ENCODE measurements at regions not wholly inside any gene's neighbourhood (a gene's known extent, or its start where the extent isn't known, plus 50 kb on each side); places are given as distances from the start of the nearest gene placed in this dataset.

DNA sequence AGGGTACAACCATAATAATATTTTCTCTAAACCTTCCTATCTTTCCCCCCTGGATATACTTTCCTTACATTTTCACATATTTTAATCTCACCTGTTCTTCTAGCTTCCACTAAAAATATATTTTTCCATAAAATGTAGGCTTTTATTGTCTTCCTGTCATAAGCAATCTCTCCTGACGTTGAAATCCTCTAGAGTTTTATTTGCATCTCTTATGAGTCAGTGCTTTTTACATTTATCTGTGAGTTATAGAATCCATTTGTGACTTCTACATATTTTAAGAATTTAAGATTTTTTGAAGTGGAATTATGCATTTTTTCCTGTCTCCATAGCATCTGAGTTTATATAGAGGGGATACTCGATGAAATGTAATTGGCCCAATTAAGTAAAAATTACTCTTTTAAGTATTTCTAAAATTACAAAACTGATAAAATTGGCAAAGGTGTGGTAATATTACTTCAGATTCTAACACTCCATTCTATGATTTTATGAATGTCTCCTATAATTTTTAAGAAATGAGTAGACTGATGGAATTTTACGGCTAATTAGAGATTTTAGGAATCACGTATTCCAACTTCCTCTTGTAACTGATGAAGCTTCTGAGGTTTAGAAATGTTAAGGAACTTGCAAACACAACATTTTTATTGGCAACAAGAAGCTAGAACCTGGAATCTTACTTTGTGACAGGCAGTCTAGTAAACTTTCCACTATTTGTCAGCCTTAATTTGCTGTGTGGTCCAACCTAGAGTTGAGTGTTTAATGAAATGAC lies 422.9 kb upstream of the SEMA3A start:
- Mint-ChIP-seq H3K4me3 (no peak overlapping the region), H3K9me3 (peaks cover 4% of the 10 kb centered on the region), H3K27ac (no peak overlapping the region), H3K4me1 (peaks cover 15% of the 10 kb centered on the region), H3K36me3 (no peaks in the 10 kb centered on the region), H3K27me3 (ENCODE audit: low read depth) (no peaks in the 10 kb centered on the region)
- no peak for DNase-seq (ENCODE audit: low spot score in 2 of 2, unreplicated experiment in 2 of 2)
- TF ChIP-seq, protein P1, sequence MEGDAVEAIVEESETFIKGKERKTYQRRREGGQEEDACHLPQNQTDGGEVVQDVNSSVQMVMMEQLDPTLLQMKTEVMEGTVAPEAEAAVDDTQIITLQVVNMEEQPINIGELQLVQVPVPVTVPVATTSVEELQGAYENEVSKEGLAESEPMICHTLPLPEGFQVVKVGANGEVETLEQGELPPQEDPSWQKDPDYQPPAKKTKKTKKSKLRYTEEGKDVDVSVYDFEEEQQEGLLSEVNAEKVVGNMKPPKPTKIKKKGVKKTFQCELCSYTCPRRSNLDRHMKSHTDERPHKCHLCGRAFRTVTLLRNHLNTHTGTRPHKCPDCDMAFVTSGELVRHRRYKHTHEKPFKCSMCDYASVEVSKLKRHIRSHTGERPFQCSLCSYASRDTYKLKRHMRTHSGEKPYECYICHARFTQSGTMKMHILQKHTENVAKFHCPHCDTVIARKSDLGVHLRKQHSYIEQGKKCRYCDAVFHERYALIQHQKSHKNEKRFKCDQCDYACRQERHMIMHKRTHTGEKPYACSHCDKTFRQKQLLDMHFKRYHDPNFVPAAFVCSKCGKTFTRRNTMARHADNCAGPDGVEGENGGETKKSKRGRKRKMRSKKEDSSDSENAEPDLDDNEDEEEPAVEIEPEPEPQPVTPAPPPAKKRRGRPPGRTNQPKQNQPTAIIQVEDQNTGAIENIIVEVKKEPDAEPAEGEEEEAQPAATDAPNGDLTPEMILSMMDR (IDR thresholded peaks at IDR 0.05; ENCODE audit: unreplicated experiment), result no peak

DNA sequence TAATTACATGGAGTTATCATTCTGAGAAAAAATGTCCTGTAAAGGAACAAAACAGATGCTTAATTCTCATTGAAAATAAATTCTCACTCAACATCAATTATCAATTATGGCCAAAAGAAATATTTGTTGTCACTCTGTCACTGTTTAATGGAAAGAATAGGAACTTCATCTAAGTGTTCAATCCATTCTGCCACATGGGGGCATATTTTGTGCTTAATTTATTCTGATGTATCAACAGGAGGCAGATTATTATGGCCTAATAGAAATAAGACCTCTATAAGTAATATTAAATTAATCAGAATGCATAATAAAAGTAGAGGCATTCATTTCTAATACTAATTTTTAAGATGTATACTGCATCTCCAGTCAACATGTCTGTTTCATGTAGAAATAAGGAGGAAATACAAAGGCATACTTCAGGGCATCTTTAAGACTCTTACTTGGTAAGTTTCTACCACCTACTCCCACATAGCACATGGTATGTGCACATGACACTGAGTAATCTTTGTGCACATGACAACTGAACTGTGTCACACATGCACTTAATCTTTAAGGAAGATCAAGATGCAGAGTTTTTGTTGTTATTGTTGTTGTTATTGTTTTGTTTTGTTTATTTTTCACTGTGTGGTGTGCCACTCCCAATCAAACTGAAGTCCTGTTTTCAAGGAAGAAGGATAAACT lies 420.4 kb upstream of the SEMA3A start:
- Mint-ChIP-seq H3K27ac (no peak overlapping the region), H3K9me3 (no peaks in the 10 kb centered on the region), H3K27me3 (ENCODE audit: low read depth) (no peaks in the 10 kb centered on the region), H3K36me3 (no peaks in the 10 kb centered on the region), H3K4me1 (peaks cover 28% of the 10 kb centered on the region), H3K4me3 (no peak overlapping the region)
- no peak for DNase-seq (ENCODE audit: low spot score in 2 of 2, unreplicated experiment in 2 of 2)
- TF ChIP-seq, protein P1 (IDR thresholded peaks at IDR 0.05; ENCODE audit: unreplicated experiment), result no peak

DNA sequence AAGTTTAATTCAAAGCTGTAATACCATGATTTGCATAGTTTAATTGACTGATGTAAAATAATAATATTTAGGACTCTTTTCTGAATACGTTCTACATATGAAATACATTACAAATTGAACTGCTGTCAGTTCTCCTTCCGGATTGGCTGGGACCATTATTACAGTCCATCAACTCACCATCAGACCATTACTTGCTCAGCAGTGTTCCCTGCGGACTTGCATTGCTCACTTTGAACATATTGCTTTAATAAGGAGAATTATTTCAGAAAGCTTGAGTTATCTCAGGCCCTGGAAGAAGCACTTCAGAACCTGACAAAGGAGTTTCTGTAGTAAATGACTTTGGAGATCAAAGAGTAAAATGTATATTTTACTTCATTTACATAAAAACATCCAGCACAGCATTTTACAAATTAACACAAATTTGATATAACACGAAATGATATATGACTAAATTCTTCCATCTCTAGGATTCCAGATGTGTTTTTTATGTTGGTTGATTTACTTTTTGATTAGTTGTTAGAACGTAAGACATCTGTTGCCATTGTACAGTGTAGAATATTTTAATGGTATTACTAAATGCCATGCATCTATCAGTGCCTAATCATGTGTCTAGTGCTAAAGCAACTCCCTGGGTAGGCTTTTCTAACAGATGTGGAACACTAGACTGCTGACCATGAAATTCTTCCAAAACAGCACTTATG lies 418.5 kb upstream of the SEMA3A start:
- no peak for DNase-seq (ENCODE audit: low spot score in 2 of 2, unreplicated experiment in 2 of 2)
- peaks cover 28% of the 10 kb centered on the region for H3K4me1 Mint-ChIP-seq
- peaks cover 3% of the 10 kb centered on the region for H3K9me3 Mint-ChIP-seq
- no peak overlapping the region for H3K4me3 Mint-ChIP-seq
- no peak overlapping the region for H3K27ac Mint-ChIP-seq
- TF ChIP-seq, protein P1 (IDR thresholded peaks at IDR 0.05; ENCODE audit: unreplicated experiment), result no peak
- no peaks in the 10 kb centered on the region for H3K36me3 Mint-ChIP-seq
- H3K27me3 Mint-ChIP-seq (ENCODE audit: low read depth), result no peaks in the 10 kb centered on the region

DNA sequence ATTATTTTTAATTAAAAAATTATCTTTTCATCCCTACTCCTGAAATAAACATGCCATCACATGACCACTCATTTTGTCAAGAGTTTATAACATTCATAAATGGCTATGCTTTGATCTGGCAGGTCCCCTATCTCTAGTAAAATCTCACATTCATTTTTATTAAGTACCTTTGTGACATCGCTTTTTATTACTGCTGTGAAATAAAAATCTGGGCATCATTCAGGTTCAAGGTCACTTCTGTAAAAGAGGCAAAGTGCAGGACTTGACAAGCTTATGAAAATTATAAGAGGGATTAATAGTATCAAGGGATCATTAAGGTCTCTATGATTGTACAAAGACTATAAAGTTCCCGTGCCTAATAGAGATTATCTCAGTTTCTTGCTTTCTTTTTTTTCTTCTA lies 416.8 kb upstream of the SEMA3A start:
- H3K4me3 Mint-ChIP-seq, result no peak overlapping the region
- no peaks in the 10 kb centered on the region for H3K27me3 Mint-ChIP-seq (ENCODE audit: low read depth)
- DNase-seq (ENCODE audit: low spot score in 2 of 2, unreplicated experiment in 2 of 2), result no peak
- peaks cover 27% of the 10 kb centered on the region for H3K4me1 Mint-ChIP-seq
- no peak overlapping the region for H3K27ac Mint-ChIP-seq
- TF ChIP-seq, protein P1 (IDR thresholded peaks at IDR 0.05; ENCODE audit: unreplicated experiment), result no peak
- no peaks in the 10 kb centered on the region for H3K36me3 Mint-ChIP-seq
- H3K9me3 Mint-ChIP-seq, result peaks cover 3% of the 10 kb centered on the region

DNA sequence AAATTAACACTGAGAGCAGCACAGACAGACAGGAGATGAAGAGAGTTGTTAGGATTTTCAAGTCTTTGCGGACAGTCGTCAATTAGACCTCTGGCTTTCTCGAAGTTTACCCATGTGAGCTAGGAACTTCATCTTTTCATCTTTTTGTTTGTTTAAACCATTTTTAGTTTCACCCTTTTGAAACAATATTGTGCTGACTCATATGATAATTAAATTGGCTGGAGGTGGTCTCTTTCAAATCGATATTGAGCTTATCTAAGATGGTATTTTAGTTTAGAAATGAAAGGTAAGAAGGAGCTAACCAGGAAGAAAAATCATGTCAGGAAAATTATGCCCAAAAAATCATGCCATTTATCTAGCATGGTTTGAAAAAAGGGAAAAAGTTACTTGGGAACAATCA lies 415.8 kb upstream of the SEMA3A start:
- Mint-ChIP-seq H3K4me3 (no peak overlapping the region), H3K36me3 (no peaks in the 10 kb centered on the region), H3K9me3 (peaks cover 3% of the 10 kb centered on the region), H3K27me3 (ENCODE audit: low read depth) (no peaks in the 10 kb centered on the region), H3K27ac (no peak overlapping the region), H3K4me1 (peaks cover 27% of the 10 kb centered on the region)
- DNase-seq (ENCODE audit: low spot score in 2 of 2, unreplicated experiment in 2 of 2), result no peak
- TF ChIP-seq, protein P1 (IDR thresholded peaks at IDR 0.05; ENCODE audit: unreplicated experiment), result no peak

All from mesothelial cell of epicardium (in vitro differentiated cells).